Stomach (tissue), 4 donors: ENCODE measurements at regions not wholly inside any gene's neighbourhood (a gene's known extent, or its start where the extent isn't known, plus 50 kb on each side); places are given as distances from the start of the nearest gene placed in this dataset.

Experiments
- EP300 ChIP-seq: sonication (generic); formaldehyde crosslinking; IDR thresholded peaks from one replicate; pipeline ENCODE4 v1.6.1; 2017; ENCODE audit warnings: antibody characterized with exemption
- POLR2A ChIP-seq, 4 donors: fragments of 450-650 bp; IDR thresholded peaks; one replicate each; pipeline ENCODE4 v1.6.1; 2016; ENCODE audit warnings: antibody characterized with exemption in 4 of 4, control low read depth in 2 of 4, mild to moderate bottlenecking in 1 of 4, moderate library complexity in 1 of 4
- TF ChIP-seq, protein P1 (sequence below), 7 experiments: fragments of 450-650 bp in 4 of 7; fragments of 200-600 bp in 3 of 7; sonication (generic) in 3 of 7; IDR thresholded peaks; one replicate each; pipeline ENCODE4 v1.5.1; 2016 to 2019; ENCODE audit warnings: antibody characterized with exemption in 7 of 7, control low read depth in 2 of 7, mild to moderate bottlenecking in 1 of 7

DNA sequence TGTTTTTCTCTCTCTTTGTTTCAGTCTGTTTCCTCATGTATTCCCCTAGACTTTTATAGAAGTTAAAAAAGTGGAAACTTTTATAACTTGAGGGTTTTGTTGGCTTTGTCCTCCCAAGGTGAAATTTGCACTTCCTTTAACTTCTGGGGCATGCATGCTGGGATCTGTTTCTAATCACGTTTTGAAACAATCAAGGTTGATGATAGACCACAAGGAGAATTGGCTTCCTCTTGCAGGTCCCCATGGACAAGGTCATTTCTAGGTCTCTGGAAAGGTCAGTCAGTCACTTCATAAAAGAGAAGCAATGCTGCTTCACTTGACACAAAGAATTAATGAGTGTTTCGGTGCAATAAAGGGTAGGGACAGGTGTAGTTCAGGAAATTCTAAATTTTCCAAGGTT, 811.8 kb upstream of the CELF2 start:
- TF ChIP-seq, protein P1, sequence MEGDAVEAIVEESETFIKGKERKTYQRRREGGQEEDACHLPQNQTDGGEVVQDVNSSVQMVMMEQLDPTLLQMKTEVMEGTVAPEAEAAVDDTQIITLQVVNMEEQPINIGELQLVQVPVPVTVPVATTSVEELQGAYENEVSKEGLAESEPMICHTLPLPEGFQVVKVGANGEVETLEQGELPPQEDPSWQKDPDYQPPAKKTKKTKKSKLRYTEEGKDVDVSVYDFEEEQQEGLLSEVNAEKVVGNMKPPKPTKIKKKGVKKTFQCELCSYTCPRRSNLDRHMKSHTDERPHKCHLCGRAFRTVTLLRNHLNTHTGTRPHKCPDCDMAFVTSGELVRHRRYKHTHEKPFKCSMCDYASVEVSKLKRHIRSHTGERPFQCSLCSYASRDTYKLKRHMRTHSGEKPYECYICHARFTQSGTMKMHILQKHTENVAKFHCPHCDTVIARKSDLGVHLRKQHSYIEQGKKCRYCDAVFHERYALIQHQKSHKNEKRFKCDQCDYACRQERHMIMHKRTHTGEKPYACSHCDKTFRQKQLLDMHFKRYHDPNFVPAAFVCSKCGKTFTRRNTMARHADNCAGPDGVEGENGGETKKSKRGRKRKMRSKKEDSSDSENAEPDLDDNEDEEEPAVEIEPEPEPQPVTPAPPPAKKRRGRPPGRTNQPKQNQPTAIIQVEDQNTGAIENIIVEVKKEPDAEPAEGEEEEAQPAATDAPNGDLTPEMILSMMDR (IDR thresholded peaks at IDR 0.05), result no peak
- no peak for TF ChIP-seq EP300
- no peak for TF ChIP-seq POLR2A (IDR thresholded peaks at IDR 0.05)
